Naive thymus-derived CD4-positive, alpha-beta T cell (primary cell): ENCODE measurements at regions not wholly inside any gene's neighbourhood (a gene's known extent, or its start where the extent isn't known, plus 50 kb on each side); places are given as distances from the start of the nearest gene placed in this dataset.
"Not testable (repeated sequence)": the region's sequence is repeated elsewhere in the genome, so short reads cannot be mapped to it uniquely, and the experiment has no call there.

ENCODE experiments used
- ATAC-seq: fragments of 150-1000 bp; cut with Tn5 transposase; 2 replicates; pipeline ENCODE4 v1.10.0; 2021; ENCODE audit warnings: mild to moderate bottlenecking, moderate library complexity
- CTCF ChIA-PET: fragments of 350-600 bp; sonication (Branson Sonifier 250); formaldehyde crosslinking; loops from one replicate; lab custom pipeline; 2021; ENCODE audit warnings: antibody characterized with exemption; lab: Charles Lee
- POLR2A ChIA-PET: fragments of 350-600 bp; sonication (Branson Sonifier 250); formaldehyde crosslinking; loops from one replicate; lab custom pipeline; 2021; ENCODE audit warnings: antibody characterized with exemption, inconsistent platforms; lab: Charles Lee
- DNase-seq, 9 donors: peaks; one replicate each; pipeline versions ENCODE4 v3.0.0 to v3.0.0-alpha.2; 2020 to 2022; ENCODE audit warnings: mixed read lengths in 1 of 9
- H3K27ac ChIP-seq: one replicate; pipeline ENCODE4 v1.7.0; 2013; ENCODE audit warnings: mild to moderate bottlenecking, low read depth, low read length, moderate library complexity
- H3K27me3 ChIP-seq, 2 donors: one replicate each; pipeline ENCODE4 v1.7.0; 2013; ENCODE audit warnings: low read length in 2 of 2, mild to moderate bottlenecking in 2 of 2, moderate library complexity in 2 of 2; ENCODE audit not compliant: control insufficient read depth in 2 of 2, insufficient read depth in 2 of 2
- H3K36me3 ChIP-seq, 3 experiments: 1 replicate in 2 of 3; 2 replicates in 1 of 3; pipeline ENCODE4 v1.7.0; 2013; ENCODE audit warnings: low read length in 3 of 3, mild to moderate bottlenecking in 3 of 3, moderate library complexity in 1 of 3; ENCODE audit not compliant: insufficient read depth in 3 of 3, control insufficient read depth in 2 of 3
- H3K4me1 ChIP-seq, 2 donors: one replicate each; pipeline ENCODE4 v1.7.0; 2013; ENCODE audit warnings: low read length in 2 of 2, mild to moderate bottlenecking in 2 of 2, moderate library complexity in 1 of 2; ENCODE audit not compliant: control insufficient read depth in 2 of 2, insufficient read depth in 2 of 2
- H3K4me3 ChIP-seq: 2 replicates; pipeline ENCODE4 v1.7.0; 2013; ENCODE audit warnings: mild to moderate bottlenecking, low read length
- H3K9me3 ChIP-seq, 3 experiments: 1 replicate in 2 of 3; 2 replicates in 1 of 3; pipeline ENCODE4 v1.7.0; 2013; ENCODE audit warnings: low read length in 3 of 3; ENCODE audit not compliant: control insufficient read depth in 2 of 3
- H3K27ac Mint-ChIP-seq, 9 donors: one replicate each; pipeline ENCODE4 v1.8.0; 2020 to 2022; ENCODE audit warnings: mixed read lengths in 9 of 9, mild to moderate bottlenecking in 8 of 9, moderate library complexity in 5 of 9, inconsistent platforms in 2 of 9
- H3K27me3 Mint-ChIP-seq, 5 donors: one replicate each; pipeline ENCODE4 v1.8.0; 2021 to 2022; ENCODE audit warnings: mixed read lengths in 5 of 5, mild to moderate bottlenecking in 1 of 5
- H3K36me3 Mint-ChIP-seq, 5 donors: one replicate each; pipeline ENCODE4 v1.8.0; 2020 to 2022; ENCODE audit warnings: mixed read lengths in 5 of 5, mild to moderate bottlenecking in 3 of 5, inconsistent platforms in 1 of 5
- H3K4me1 Mint-ChIP-seq, 7 donors: one replicate each; pipeline ENCODE4 v1.8.0; 2020 to 2022; ENCODE audit warnings: mixed read lengths in 7 of 7, mild to moderate bottlenecking in 3 of 7, inconsistent platforms in 1 of 7
- H3K4me3 Mint-ChIP-seq, 10 donors: one replicate each; pipeline ENCODE4 v1.8.0; 2020 to 2022; ENCODE audit warnings: mild to moderate bottlenecking in 10 of 10, mixed read lengths in 10 of 10, moderate library complexity in 6 of 10, inconsistent platforms in 2 of 10
- H3K9me3 Mint-ChIP-seq, 11 donors: one replicate each; pipeline ENCODE4 v1.8.0; 2020 to 2022; ENCODE audit warnings: mixed read lengths in 11 of 11, mild to moderate bottlenecking in 4 of 11, inconsistent platforms in 1 of 11, moderate library complexity in 1 of 11
- intact Hi-C, 2 donors: fragments of 100-400 bp; cut with micrococcal nuclease; formaldehyde crosslinking; loops; one replicate each; pipeline ENCODE4 v1.15.1; 2023

DNA sequence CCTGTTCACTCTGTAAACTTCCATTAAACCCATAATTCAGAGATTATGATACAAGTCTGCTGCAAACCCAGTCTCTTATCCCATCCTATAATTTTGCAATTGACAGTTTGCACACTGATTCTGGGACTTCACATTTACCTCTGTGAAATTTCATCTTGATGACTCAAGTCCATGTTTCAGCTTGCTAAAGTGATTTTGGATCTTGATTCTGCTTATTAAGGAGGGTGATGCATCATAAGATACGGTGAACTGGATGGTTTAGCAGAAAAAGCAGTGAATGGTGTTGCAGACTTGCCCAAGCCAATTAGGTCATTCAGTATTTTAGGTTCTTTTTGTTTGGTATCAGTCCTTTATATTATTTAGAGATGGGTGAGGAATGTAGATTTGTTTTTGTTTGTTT is 125.5 kb upstream of the PODXL start:
- H3K36me3 ChIP-seq, result no peaks in the 10 kb centered on the region
- no peak overlapping the region for H3K27ac ChIP-seq
- H3K27ac Mint-ChIP-seq, result no peak overlapping the region
- DNase-seq (no peak), ATAC-seq (no peak)
- H3K4me3 Mint-ChIP-seq, result no peak overlapping the region
- no peaks in the 10 kb centered on the region for H3K27me3 ChIP-seq
- ChIA-PET CTCF (no interaction called here), POLR2A (no interaction called here)
- peaks cover 0 to 4% (median 0%) of the 10 kb centered on the region in 5 donors for H3K36me3 Mint-ChIP-seq
- no peaks in the 10 kb centered on the region for H3K9me3 ChIP-seq
- H3K9me3 Mint-ChIP-seq, result peaks cover 0 to 18% (median 3%) of the 10 kb centered on the region in 11 donors
- no peaks in the 10 kb centered on the region for H3K4me1 Mint-ChIP-seq
- peaks cover 4 to 56% (median 47%) of the 10 kb centered on the region in 5 donors for H3K27me3 Mint-ChIP-seq
- intact Hi-C loops, result no loop called here
- H3K4me3 ChIP-seq, result no peak overlapping the region
- H3K4me1 ChIP-seq, result no peaks in the 10 kb centered on the region

DNA sequence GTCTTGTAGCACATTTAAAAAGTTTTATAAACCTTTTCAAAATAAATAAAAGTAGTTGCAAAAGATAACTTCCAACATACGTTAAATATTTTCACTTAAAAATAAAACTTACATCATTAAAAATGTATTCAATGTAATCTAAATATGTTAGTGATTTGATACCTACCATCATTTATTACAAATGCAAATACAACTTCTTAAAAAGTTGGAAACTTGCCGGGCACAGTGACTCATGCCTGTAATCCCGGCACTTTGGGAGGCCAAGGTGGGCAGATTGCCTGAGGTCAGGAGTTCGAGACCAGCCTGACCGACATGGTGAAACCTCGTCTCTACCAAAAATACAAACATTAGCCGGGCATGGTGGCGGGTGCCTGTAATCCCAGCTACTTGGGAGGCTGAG is 122.6 kb upstream of the PODXL start:
- H3K9me3 Mint-ChIP-seq, result peaks cover 0 to 18% (median 4%) of the 10 kb centered on the region in 11 donors
- CTCF ChIA-PET, intact Hi-C loops, H3K36me3 Mint-ChIP-seq, POLR2A ChIA-PET, H3K4me3 Mint-ChIP-seq, DNase-seq, H3K27me3 ChIP-seq, H3K27ac Mint-ChIP-seq, H3K27ac ChIP-seq, ATAC-seq, H3K4me1 Mint-ChIP-seq, H3K4me3 ChIP-seq, H3K9me3 ChIP-seq, H3K36me3 ChIP-seq, H3K4me1 ChIP-seq: not testable (repeated sequence)
- H3K27me3 Mint-ChIP-seq, result peaks cover 6 to 56% (median 43%) of the 10 kb centered on the region in 5 donors

DNA sequence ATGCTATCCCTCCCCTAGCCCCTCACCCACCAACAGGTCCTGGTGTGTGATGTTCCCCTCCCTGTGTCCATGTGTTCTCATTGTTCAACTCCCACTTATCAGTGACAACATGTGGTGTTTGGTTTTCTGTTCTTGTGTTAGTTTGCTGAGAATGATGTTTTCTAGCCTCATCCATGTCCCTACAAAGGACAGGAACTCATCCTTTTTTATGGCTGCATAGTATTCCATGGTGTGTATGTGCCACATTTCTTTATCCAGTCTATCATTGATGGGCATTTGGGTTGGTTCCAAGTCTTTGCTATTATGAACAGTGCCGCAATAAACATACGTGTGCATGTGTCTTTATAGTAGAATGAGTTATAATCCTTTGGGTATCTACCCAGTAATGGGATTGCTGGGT is 120.4 kb upstream of the PODXL start:
- DNase-seq, result not testable (repeated sequence)

DNA sequence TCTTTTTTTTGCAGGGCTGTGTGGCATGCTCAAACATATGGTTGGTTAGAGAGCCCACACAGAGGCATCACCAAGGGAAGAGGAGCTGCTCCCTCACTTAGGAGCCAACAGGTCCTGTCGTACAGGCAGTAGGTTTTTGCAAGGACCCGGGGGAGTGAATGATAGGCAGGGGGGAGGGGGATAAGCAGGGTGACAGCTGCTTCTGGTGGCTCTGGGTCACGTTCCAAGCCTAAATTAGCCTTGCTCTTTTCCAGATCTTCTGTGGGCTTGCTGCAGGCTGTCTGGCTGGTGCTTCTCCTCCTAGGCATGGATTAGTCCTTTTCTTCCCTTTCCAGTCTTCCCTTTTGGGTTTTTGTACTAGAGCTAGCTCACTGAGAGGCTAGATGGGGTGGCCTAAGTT is 117.7 kb upstream of the PODXL start:
- ChIA-PET POLR2A (no interaction called here), CTCF (no interaction called here)
- no peak overlapping the region for H3K4me3 Mint-ChIP-seq

More for the DNA sequence above, 120.4 kb upstream of the PODXL start:
- H3K4me1 Mint-ChIP-seq, H3K27me3 ChIP-seq, CTCF ChIA-PET, H3K36me3 ChIP-seq, H3K27ac Mint-ChIP-seq, POLR2A ChIA-PET, ATAC-seq, H3K4me1 ChIP-seq, H3K36me3 Mint-ChIP-seq, H3K9me3 ChIP-seq, intact Hi-C loops, H3K4me3 ChIP-seq, H3K27ac ChIP-seq, H3K4me3 Mint-ChIP-seq: not testable (repeated sequence)
- Mint-ChIP-seq H3K27me3 (peaks cover 5 to 60% (median 42%) of the 10 kb centered on the region in 5 donors), H3K9me3 (peaks cover 0 to 18% (median 4%) of the 10 kb centered on the region in 11 donors)

DNA sequence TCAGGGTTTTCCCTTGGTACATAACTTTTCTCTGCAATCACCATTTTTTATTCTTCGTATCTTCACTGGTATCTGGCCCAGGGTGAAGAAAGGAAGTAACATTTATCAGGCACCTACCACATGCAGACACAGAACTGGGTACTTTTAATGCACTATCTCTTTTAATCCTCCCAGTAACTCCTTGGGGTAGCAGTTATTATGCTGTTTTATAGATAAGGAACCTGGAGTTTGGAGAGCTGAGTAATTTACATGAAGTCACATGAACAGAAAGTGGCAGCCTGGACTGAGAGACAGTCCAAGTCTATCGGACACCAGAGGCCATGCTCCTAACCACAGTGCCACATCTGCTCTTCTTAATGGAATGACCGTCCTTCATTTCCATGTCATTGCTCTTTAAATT is 117.1 kb upstream of the PODXL start:
- intact Hi-C loops, result no loop called here
- CTCF ChIA-PET, result no interaction called here

More for the DNA sequence above, 117.7 kb upstream of the PODXL start:
- Histone ChIP-seq H3K4me1 (no peaks in the 10 kb centered on the region), H3K36me3 (no peaks in the 10 kb centered on the region), H3K27me3 (no peaks in the 10 kb centered on the region), H3K4me3 (no peak overlapping the region), H3K27ac (no peak overlapping the region), H3K9me3 (no peaks in the 10 kb centered on the region)
- Mint-ChIP-seq H3K27ac (no peak overlapping the region), H3K9me3 (peaks cover 0 to 10% (median 0%) of the 10 kb centered on the region in 11 donors), H3K4me1 (no peaks in the 10 kb centered on the region), H3K36me3 (no peaks in the 10 kb centered on the region), H3K27me3 (peaks cover 17 to 70% (median 36%) of the 10 kb centered on the region in 5 donors)
- no peak for ATAC-seq
- DNase-seq, result no peak
- intact Hi-C loops, result no loop called here

DNA sequence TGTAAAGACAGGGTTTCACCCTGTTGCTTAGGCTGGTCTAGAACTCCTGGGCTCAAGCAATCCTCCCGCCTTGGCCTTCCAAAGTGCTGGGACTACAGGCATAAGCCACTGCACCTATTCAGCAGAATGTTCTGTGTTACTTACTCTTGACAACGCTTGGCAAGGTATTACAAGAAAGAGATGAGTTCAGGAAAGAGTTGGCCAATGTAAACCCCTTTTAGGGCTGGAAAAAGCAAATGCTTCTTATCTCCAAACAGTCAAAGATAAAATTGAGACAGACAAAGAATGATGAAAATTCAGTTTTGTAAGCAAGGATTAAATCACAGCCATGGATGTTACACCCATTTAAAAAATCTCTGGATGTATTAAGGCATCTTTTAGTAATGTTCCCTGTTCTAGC is 114.0 kb upstream of the PODXL start:
- Mint-ChIP-seq H3K9me3 (peaks cover 0 to 6% (median 0%) of the 10 kb centered on the region in 11 donors), H3K27ac (no peak overlapping the region), H3K36me3 (no peaks in the 10 kb centered on the region), H3K4me3 (no peak overlapping the region), H3K27me3 (peaks cover 15 to 62% (median 27%) of the 10 kb centered on the region in 5 donors), H3K4me1 (no peaks in the 10 kb centered on the region)
- DNase-seq (no peak), ATAC-seq (no peak)
- intact Hi-C loops, result no loop called here
- peaks cover 0 to 3% of the 10 kb centered on the region in 2 donors for H3K27me3 ChIP-seq
- H3K4me3 ChIP-seq, result no peak overlapping the region
- H3K4me1 ChIP-seq, result no peaks in the 10 kb centered on the region
- ChIA-PET POLR2A (no interaction called here), CTCF (no interaction called here)
- no peaks in the 10 kb centered on the region for H3K9me3 ChIP-seq
- no peaks in the 10 kb centered on the region for H3K36me3 ChIP-seq
- H3K27ac ChIP-seq, result no peak overlapping the region

More for the DNA sequence above, 117.1 kb upstream of the PODXL start:
- Histone ChIP-seq H3K4me3 (no peak overlapping the region), H3K9me3 (no peaks in the 10 kb centered on the region), H3K27me3 (no peaks in the 10 kb centered on the region), H3K36me3 (no peaks in the 10 kb centered on the region), H3K27ac (no peak overlapping the region), H3K4me1 (no peaks in the 10 kb centered on the region)
- Mint-ChIP-seq H3K27me3 (peaks cover 15 to 71% (median 34%) of the 10 kb centered on the region in 5 donors), H3K4me1 (no peaks in the 10 kb centered on the region), H3K27ac (no peak overlapping the region), H3K4me3 (no peak overlapping the region), H3K9me3 (peaks cover 0 to 10% (median 0%) of the 10 kb centered on the region in 11 donors), H3K36me3 (no peaks in the 10 kb centered on the region)
- ATAC-seq, result no peak
- DNase-seq, result no peak
- POLR2A ChIA-PET, result no interaction called here

DNA sequence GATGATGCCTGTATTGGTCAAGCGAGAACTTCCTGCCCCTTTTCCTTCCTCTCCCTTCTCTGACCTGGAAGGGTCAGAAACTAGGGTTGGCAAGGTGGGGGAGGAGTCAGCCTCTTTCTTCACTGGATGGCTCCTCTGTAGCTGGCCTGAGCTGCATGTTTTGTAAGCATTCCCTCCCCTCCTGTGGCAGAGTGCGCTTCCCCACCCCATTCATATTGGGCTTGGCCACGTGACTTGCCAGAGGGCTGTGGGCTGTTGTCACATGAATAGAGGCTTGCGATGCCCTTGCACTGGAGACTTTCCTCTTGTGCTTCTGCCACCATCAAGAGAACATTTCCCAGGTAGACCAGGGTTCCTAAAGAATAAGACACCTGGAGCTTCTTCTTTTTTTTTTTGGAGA is 111.3 kb upstream of the PODXL start:
- no peak overlapping the region for H3K27ac Mint-ChIP-seq
- ATAC-seq (no peak), DNase-seq (no peak)
- Histone ChIP-seq H3K36me3 (no peaks in the 10 kb centered on the region), H3K4me3 (no peak overlapping the region), H3K27me3 (peaks cover 0 to 3% of the 10 kb centered on the region in 2 donors), H3K27ac (no peak overlapping the region), H3K4me1 (no peaks in the 10 kb centered on the region), H3K9me3 (no peaks in the 10 kb centered on the region)
- intact Hi-C loops, result no loop called here
- ChIA-PET POLR2A (no interaction called here), CTCF (no interaction called here)
- H3K9me3 Mint-ChIP-seq, result peaks cover 0 to 6% (median 0%) of the 10 kb centered on the region in 11 donors
- peaks cover 14 to 43% (median 28%) of the 10 kb centered on the region in 5 donors for H3K27me3 Mint-ChIP-seq
- H3K4me1 Mint-ChIP-seq, result no peaks in the 10 kb centered on the region
- no peak overlapping the region for H3K4me3 Mint-ChIP-seq
- H3K36me3 Mint-ChIP-seq, result no peaks in the 10 kb centered on the region
